ENCODE measurements at regions not wholly inside any gene's neighbourhood (a gene's known extent, or its start where the extent isn't known, plus 50 kb on each side); places are given as distances from the start of the nearest gene placed in this dataset.
"Not testable (repeated sequence)": the region's sequence is repeated elsewhere in the genome, so short reads cannot be mapped to it uniquely, and the experiment has no call there.

GRCh38 chr4:26175905-26176470 lies 144.8 kb upstream of the RBPJ start:
- no peak for DNase-seq (ENCODE audit: missing footprints)

GRCh38 chr4:26176598-26177149 lies 144.1 kb upstream of the RBPJ start:
- intact Hi-C loops (cut with DNase I), result no loop called here
- DNase-seq (ENCODE audit: missing footprints) (no peak), ATAC-seq (no peak)

More at GRCh38 chr4:26175905-26176470, 144.8 kb upstream of the RBPJ start:
- intact Hi-C loops (cut with DNase I), result no loop called here
- no peak for ATAC-seq

GRCh38 chr4:26178854-26179253 lies 142.0 kb upstream of the RBPJ start:
- DNase-seq (ENCODE audit: missing footprints) (peak; percentile 78), ATAC-seq (peak; percentile 95)
- intact Hi-C loops (cut with DNase I), result no loop called here

- intact Hi-C loops (cut with DNase I), result no loop called here
- ATAC-seq (no peak), DNase-seq (ENCODE audit: missing footprints) (no peak)
Measured at GRCh38 chr4:26179316-26179760, 141.5 kb upstream of the RBPJ start.

- ATAC-seq (no peak), DNase-seq (ENCODE audit: missing footprints) (no peak)
- intact Hi-C loops (cut with DNase I), result no loop called here
Measured at GRCh38 chr4:26181616-26182015, 139.2 kb upstream of the RBPJ start.

GRCh38 chr4:26183017-26183416 lies 137.8 kb upstream of the RBPJ start:
- DNase-seq (ENCODE audit: missing footprints) (no peak), ATAC-seq (no peak)
- intact Hi-C loops (cut with DNase I), result no loop called here

- no peak for ATAC-seq
- intact Hi-C loops (cut with DNase I), result no loop called here
- no peak for DNase-seq (ENCODE audit: missing footprints)
Measured at GRCh38 chr4:26185436-26185835, 135.4 kb upstream of the RBPJ start.

- intact Hi-C loops (cut with DNase I), result no loop called here
- ATAC-seq (no peak), DNase-seq (ENCODE audit: missing footprints) (no peak)
Measured at GRCh38 chr4:26191353-26191752, 129.5 kb upstream of the RBPJ start.

GRCh38 chr4:26192899-26193869 lies 127.6 kb upstream of the RBPJ start:
- ATAC-seq (no peak), DNase-seq (ENCODE audit: missing footprints) (no peak)
- intact Hi-C loops (cut with DNase I), result no loop called here

GRCh38 chr4:26194764-26195163 lies 126.0 kb upstream of the RBPJ start:
- no peak for ATAC-seq
- no peak for DNase-seq (ENCODE audit: missing footprints)
- intact Hi-C loops (cut with DNase I), result no loop called here

- ATAC-seq, result no peak
Measured at GRCh38 chr4:26196567-26196966, 124.2 kb upstream of the RBPJ start.

GRCh38 chr4:26197018-26197779 lies 123.6 kb upstream of the RBPJ start:
- intact Hi-C loops (cut with DNase I), result no loop called here
- ATAC-seq, result peak; percentile 37
- DNase-seq (ENCODE audit: missing footprints), result no peak

More at GRCh38 chr4:26196567-26196966, 124.2 kb upstream of the RBPJ start:
- DNase-seq (ENCODE audit: missing footprints), result no peak
- intact Hi-C loops (cut with DNase I), result no loop called here

- intact Hi-C loops (cut with DNase I); ATAC-seq; DNase-seq (ENCODE audit: missing footprints): not testable (repeated sequence)
Measured at GRCh38 chr4:26198931-26199330, 121.9 kb upstream of the RBPJ start.

GRCh38 chr4:26199596-26199995 lies 121.2 kb upstream of the RBPJ start:
- DNase-seq (ENCODE audit: missing footprints), result no peak
- no peak for ATAC-seq
- intact Hi-C loops (cut with DNase I), result no loop called here

GRCh38 chr4:26201120-26201519 lies 119.7 kb upstream of the RBPJ start:
- DNase-seq (ENCODE audit: missing footprints) (no peak), ATAC-seq (no peak)
- intact Hi-C loops (cut with DNase I), result no loop called here

- no peak for DNase-seq (ENCODE audit: missing footprints)
- intact Hi-C loops (cut with DNase I), result no loop called here
- ATAC-seq, result peak; percentile 33
Measured at GRCh38 chr4:26204249-26204825, 116.5 kb upstream of the RBPJ start.

- intact Hi-C loops (cut with DNase I), result loop anchor here (5.0 kb wide), 1 partner anchor 118 kb away; no protein-coding TSS in a partner anchor
- ATAC-seq (peak; percentile 77), DNase-seq (ENCODE audit: missing footprints) (peak; percentile 63)
Measured at GRCh38 chr4:26204911-26205370, 115.9 kb upstream of the RBPJ start.

- DNase-seq (ENCODE audit: missing footprints) (no peak), ATAC-seq (peak; percentile 78)
- intact Hi-C loops (cut with DNase I), result loop anchor here (5.0 kb wide), 1 partner anchor 119 kb away; no protein-coding TSS in a partner anchor
Measured at GRCh38 chr4:26206339-26206738, 114.5 kb upstream of the RBPJ start.

Data from Right ventricle myocardium inferior (tissue), 1 donor.